ENCODE measurements at regions not wholly inside any gene's neighbourhood (a gene's known extent, or its start where the extent isn't known, plus 50 kb on each side); places are given as distances from the start of the nearest gene placed in this dataset.

GRCh38 chr12:94716339-94716738 is 66.0 kb upstream of the TMCC3 start:
- Mint-ChIP-seq H3K4me1 (peaks cover 19% of the 10 kb centered on the region), H3K4me3 (no peak overlapping the region), H3K27ac (no peak overlapping the region), H3K9me3 (no peaks in the 10 kb centered on the region), H3K27me3 (no peaks in the 10 kb centered on the region), H3K36me3 (peaks cover 6% of the 10 kb centered on the region)
- no peak for ATAC-seq

DNA sequence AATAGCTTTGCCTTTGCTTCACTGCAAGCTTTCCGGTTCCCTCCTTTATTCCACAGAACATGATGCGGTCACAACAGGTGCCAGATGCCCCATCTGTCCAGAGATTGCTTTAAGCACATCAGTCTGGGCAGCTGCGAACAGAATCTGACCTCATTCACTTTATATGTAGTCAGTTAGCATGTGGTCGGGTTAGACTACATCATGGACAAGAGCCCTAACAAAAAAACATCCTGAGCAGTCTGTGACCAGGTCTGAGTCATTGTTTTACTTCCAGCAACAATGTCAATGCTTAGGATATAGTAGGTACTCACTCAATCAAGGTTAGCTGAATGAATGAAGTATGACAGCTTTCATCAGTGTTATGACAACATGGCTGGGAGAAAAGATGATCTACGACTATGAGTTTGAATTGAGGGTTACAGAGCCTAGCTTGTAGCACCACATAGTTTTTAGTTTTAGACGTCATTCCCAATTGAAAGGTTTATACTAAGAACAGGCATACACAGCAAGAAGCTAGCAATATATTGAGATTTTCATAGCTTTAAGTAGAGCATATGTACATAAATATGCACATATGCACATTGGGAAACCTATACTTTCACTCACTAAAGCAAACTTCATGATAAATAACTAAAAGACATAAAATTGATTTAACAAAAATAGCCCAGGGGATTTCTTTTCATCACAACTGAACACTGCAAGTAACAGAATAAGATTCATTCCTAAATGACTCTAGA is 64.2 kb upstream of the TMCC3 start:
- no peaks in the 10 kb centered on the region for H3K27me3 Mint-ChIP-seq
- H3K9me3 Mint-ChIP-seq: no peaks in the 10 kb centered on the region
- no peak for ATAC-seq
- H3K4me3 Mint-ChIP-seq: no peak overlapping the region
- no peak overlapping the region for H3K27ac Mint-ChIP-seq
- H3K36me3 Mint-ChIP-seq: peaks cover 6% of the 10 kb centered on the region
- peaks cover 14% of the 10 kb centered on the region for H3K4me1 Mint-ChIP-seq

GRCh38 chr12:94712815-94713515 is 62.6 kb upstream of the TMCC3 start:
- Mint-ChIP-seq H3K36me3 (no peaks in the 10 kb centered on the region), H3K27me3 (no peaks in the 10 kb centered on the region), H3K4me3 (no peak overlapping the region), H3K27ac (no peak overlapping the region), H3K9me3 (no peaks in the 10 kb centered on the region), H3K4me1 (peaks cover 7% of the 10 kb centered on the region)
- ATAC-seq: no peak

GRCh38 chr12:94710933-94711332 is 60.6 kb upstream of the TMCC3 start:
- ATAC-seq: peak; percentile 67
- no peak overlapping the region for H3K27ac Mint-ChIP-seq
- H3K9me3 Mint-ChIP-seq: no peaks in the 10 kb centered on the region
- H3K4me3 Mint-ChIP-seq: no peak overlapping the region
- H3K36me3 Mint-ChIP-seq: peaks cover 5% of the 10 kb centered on the region
- H3K27me3 Mint-ChIP-seq: no peaks in the 10 kb centered on the region
- H3K4me1 Mint-ChIP-seq: peaks cover 22% of the 10 kb centered on the region

- Mint-ChIP-seq H3K4me1 (peaks cover 43% of the 10 kb centered on the region), H3K9me3 (no peaks in the 10 kb centered on the region), H3K4me3 (no peak overlapping the region), H3K27ac (no peak overlapping the region), H3K27me3 (no peaks in the 10 kb centered on the region), H3K36me3 (peaks cover 5% of the 10 kb centered on the region)
- ATAC-seq: no peak
Measured at GRCh38 chr12:94707892-94708291, 57.5 kb upstream of the TMCC3 start.

DNA sequence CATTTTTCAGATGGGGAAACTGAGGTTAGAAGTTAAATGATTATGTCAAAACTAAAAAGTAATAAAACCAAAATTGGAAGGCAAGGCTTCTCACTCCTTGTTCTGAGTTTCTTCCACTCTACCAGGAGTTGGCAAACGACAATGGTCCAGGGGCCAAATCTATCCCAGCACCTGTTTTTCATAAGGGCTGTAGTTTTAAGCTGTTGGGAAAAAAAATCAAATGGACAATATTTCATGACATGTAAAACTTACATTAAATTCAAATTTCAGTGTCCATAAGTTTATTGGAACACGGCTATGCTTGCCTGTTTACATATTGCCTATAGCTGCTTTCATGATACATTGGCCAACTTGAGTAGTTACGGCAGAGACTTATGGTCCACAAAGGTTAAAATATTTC is 56.7 kb upstream of the TMCC3 start:
- Mint-ChIP-seq H3K36me3 (peaks cover 5% of the 10 kb centered on the region), H3K4me1 (peaks cover 52% of the 10 kb centered on the region), H3K4me3 (no peak overlapping the region), H3K9me3 (no peaks in the 10 kb centered on the region), H3K27me3 (no peaks in the 10 kb centered on the region), H3K27ac (no peak overlapping the region)
- ATAC-seq: no peak

- H3K4me3 Mint-ChIP-seq: no peak overlapping the region
- H3K27me3 Mint-ChIP-seq: no peaks in the 10 kb centered on the region
- H3K9me3 Mint-ChIP-seq: no peaks in the 10 kb centered on the region
- peaks cover 5% of the 10 kb centered on the region for H3K36me3 Mint-ChIP-seq
- H3K27ac Mint-ChIP-seq: peak overlapping the region; percentile 57
- peak; percentile 55 for ATAC-seq
- peaks cover 56% of the 10 kb centered on the region for H3K4me1 Mint-ChIP-seq
Measured at GRCh38 chr12:94706250-94706661, 55.9 kb upstream of the TMCC3 start.

DNA sequence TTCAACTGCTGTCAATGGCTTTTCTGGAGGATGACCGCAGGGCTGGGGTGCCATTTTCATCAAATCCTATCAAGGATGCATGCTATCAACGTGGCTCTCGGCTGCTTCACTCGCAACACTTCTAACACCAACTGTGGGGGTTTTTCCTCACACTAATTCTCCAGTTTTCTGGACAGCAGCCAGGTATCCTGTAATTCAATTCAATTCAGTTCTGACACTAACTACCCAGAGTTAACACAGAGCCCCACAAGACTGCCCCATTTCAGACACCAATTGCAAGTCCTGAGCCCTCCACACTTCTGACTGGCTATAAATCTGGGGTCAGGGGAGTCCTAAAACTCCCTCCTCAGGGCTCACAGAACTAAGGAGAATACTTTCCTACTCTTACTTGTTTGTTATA is 55.3 kb upstream of the TMCC3 start:
- no peak for ATAC-seq
- H3K27ac Mint-ChIP-seq: peak overlapping the region; percentile 57
- peaks cover 55% of the 10 kb centered on the region for H3K4me1 Mint-ChIP-seq
- peaks cover 10% of the 10 kb centered on the region for H3K36me3 Mint-ChIP-seq
- H3K4me3 Mint-ChIP-seq: no peak overlapping the region
- H3K9me3 Mint-ChIP-seq: no peaks in the 10 kb centered on the region
- H3K27me3 Mint-ChIP-seq: no peaks in the 10 kb centered on the region

GRCh38 chr12:94704452-94705306 is 54.3 kb upstream of the TMCC3 start:
- no peak overlapping the region for H3K4me3 Mint-ChIP-seq
- H3K9me3 Mint-ChIP-seq: no peaks in the 10 kb centered on the region
- no peak for ATAC-seq
- no peaks in the 10 kb centered on the region for H3K27me3 Mint-ChIP-seq
- no peak overlapping the region for H3K27ac Mint-ChIP-seq
- H3K36me3 Mint-ChIP-seq: peaks cover 17% of the 10 kb centered on the region
- peaks cover 64% of the 10 kb centered on the region for H3K4me1 Mint-ChIP-seq

- no peak overlapping the region for H3K27ac Mint-ChIP-seq
- no peak for ATAC-seq
- no peak overlapping the region for H3K4me3 Mint-ChIP-seq
- no peaks in the 10 kb centered on the region for H3K9me3 Mint-ChIP-seq
- peaks cover 67% of the 10 kb centered on the region for H3K4me1 Mint-ChIP-seq
- peaks cover 26% of the 10 kb centered on the region for H3K36me3 Mint-ChIP-seq
- H3K27me3 Mint-ChIP-seq: no peaks in the 10 kb centered on the region
Measured at GRCh38 chr12:94702696-94703095, 52.3 kb upstream of the TMCC3 start.

- ATAC-seq: no peak
- no peaks in the 10 kb centered on the region for H3K27me3 Mint-ChIP-seq
- H3K9me3 Mint-ChIP-seq: no peaks in the 10 kb centered on the region
- peaks cover 62% of the 10 kb centered on the region for H3K4me1 Mint-ChIP-seq
- H3K27ac Mint-ChIP-seq: no peak overlapping the region
- H3K36me3 Mint-ChIP-seq: peaks cover 30% of the 10 kb centered on the region
- H3K4me3 Mint-ChIP-seq: no peak overlapping the region
Measured at GRCh38 chr12:94701711-94702110, 51.4 kb upstream of the TMCC3 start.

DNA sequence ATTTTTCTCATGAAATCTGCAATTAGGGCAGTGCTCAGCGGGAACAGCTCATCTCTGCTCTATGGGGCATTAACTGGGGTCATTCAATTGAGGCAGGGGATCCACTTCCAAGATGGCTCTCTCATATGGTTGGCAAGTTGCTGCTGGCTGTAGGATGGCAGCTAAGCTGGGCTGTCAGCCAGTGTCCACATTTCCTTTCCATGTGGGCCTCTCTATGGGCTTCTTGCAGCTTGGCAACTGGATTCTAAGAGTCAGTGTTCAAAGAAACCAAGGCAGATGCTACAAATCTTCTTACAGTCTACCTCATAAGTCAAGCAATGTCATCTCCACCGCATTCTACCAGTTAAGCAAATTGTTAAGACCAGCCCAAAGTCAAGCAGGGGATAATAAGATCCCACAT is 50.3 kb upstream of the TMCC3 start:
- H3K27me3 Mint-ChIP-seq: no peaks in the 10 kb centered on the region
- no peak for ATAC-seq
- H3K27ac Mint-ChIP-seq: no peak overlapping the region
- H3K4me3 Mint-ChIP-seq: no peak overlapping the region
- peaks cover 51% of the 10 kb centered on the region for H3K4me1 Mint-ChIP-seq
- H3K9me3 Mint-ChIP-seq: no peaks in the 10 kb centered on the region
- H3K36me3 Mint-ChIP-seq: peaks cover 30% of the 10 kb centered on the region

Measured in stimulated activated memory B cell treated with anti-CD40 and anti-IgM and Interleukin-4, amounts not matched to agents 10 μg/mL and 1 μg/mL and 100 μg/mL, for 72 hours (primary cell).